ENCODE measurements at regions not wholly inside any gene's neighbourhood (a gene's known extent, or its start where the extent isn't known, plus 50 kb on each side); places are given as distances from the start of the nearest gene placed in this dataset.

GRCh38 chr1:229894532-229894931 lies 172.5 kb upstream of the GALNT2 start:
- DNase-seq (ENCODE audit: extremely low spot score) = peak; percentile 24
- intact Hi-C loops (cut with DNase I) = no loop called here
- Histone ChIP-seq H3K4me1 (peaks cover 0 to 6% (median 4%) of the 10 kb centered on the region in 4 donors), H3K36me3 (no peaks in the 10 kb centered on the region), H3K27ac (replicated peaks in 1 of 4) (no peak overlapping the region), H3K27me3 (no peaks in the 10 kb centered on the region), H3K4me3 (no peak overlapping the region), H3K9me3 (no peaks in the 10 kb centered on the region)
- TF ChIP-seq POLR2AphosphoS5 (IDR thresholded peaks at IDR 0.05) (no peak), POLR2A (IDR thresholded peaks at IDR 0.05; ENCODE audit: low read depth) (no peak), EP300 (IDR thresholded peaks at IDR 0.05) (no peak)
- TF ChIP-seq, protein P1, sequence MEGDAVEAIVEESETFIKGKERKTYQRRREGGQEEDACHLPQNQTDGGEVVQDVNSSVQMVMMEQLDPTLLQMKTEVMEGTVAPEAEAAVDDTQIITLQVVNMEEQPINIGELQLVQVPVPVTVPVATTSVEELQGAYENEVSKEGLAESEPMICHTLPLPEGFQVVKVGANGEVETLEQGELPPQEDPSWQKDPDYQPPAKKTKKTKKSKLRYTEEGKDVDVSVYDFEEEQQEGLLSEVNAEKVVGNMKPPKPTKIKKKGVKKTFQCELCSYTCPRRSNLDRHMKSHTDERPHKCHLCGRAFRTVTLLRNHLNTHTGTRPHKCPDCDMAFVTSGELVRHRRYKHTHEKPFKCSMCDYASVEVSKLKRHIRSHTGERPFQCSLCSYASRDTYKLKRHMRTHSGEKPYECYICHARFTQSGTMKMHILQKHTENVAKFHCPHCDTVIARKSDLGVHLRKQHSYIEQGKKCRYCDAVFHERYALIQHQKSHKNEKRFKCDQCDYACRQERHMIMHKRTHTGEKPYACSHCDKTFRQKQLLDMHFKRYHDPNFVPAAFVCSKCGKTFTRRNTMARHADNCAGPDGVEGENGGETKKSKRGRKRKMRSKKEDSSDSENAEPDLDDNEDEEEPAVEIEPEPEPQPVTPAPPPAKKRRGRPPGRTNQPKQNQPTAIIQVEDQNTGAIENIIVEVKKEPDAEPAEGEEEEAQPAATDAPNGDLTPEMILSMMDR (IDR thresholded peaks at IDR 0.05) = no peak

DNA sequence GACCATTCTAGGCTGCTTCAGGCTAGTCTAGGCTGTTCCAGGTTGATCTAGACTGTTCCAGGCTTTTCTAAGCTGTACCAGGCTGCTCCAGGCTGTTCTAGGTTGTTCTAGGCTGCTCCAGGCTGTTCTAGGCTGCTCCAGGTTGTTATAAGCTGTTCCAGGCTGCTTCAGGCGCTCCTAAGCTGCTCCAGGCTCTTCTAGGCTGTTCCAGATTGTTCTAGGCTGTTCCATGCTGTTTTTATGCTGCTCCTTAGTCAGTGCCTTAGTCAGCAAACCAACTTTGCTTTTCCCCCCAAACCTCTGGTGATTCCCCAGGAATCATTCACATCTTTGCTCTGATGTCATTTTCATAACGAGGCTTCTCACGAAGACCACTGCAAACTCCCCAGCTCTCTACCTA lies 171.4 kb upstream of the GALNT2 start:
- no peaks in the 10 kb centered on the region for H3K36me3 ChIP-seq
- WGBS = 70% methylated on average over 3 of the region's 3 CpGs
- no peak for TF ChIP-seq EP300 (IDR thresholded peaks at IDR 0.05)
- no peak for TF ChIP-seq POLR2AphosphoS5 (IDR thresholded peaks at IDR 0.05)
- TF ChIP-seq, protein P1 (IDR thresholded peaks at IDR 0.05) = no peak
- TF ChIP-seq POLR2A (IDR thresholded peaks at IDR 0.05; ENCODE audit: low read depth) = no peak
- no peak overlapping the region for H3K27ac ChIP-seq (replicated peaks in 1 of 4)
- H3K4me1 ChIP-seq = no peaks in the 10 kb centered on the region
- H3K27me3 ChIP-seq = no peaks in the 10 kb centered on the region
- H3K4me3 ChIP-seq = no peak overlapping the region
- intact Hi-C loops (cut with DNase I) = no loop called here
- H3K9me3 ChIP-seq = no peaks in the 10 kb centered on the region
- DNase-seq (ENCODE audit: extremely low spot score) = peak; percentile 78

DNA sequence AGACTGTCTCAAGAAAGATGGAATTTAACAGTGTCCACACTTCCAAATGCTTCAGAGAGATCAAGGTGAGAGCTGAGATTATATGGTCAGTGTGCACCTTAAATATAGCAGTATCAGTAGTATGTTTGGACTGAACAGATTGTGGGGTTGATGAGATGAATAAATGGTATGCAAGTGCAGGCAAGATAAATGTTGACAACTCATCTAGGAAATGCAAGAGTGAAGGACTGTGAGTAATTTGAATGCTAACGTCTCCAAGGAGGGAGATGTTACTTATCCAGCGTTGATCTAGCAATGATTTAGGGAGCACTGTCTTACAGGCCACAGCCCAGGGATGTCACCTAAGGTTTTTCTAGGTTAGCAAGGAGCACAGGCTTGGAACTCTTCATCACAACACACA lies 170.7 kb upstream of the GALNT2 start:
- intact Hi-C loops (cut with DNase I) = no loop called here
- WGBS = 69% methylated on average over 2 of the region's 2 CpGs
- Histone ChIP-seq H3K27me3 (no peaks in the 10 kb centered on the region), H3K36me3 (no peaks in the 10 kb centered on the region), H3K27ac (replicated peaks in 1 of 4) (no peak overlapping the region), H3K4me3 (no peak overlapping the region), H3K4me1 (no peaks in the 10 kb centered on the region), H3K9me3 (no peaks in the 10 kb centered on the region)
- DNase-seq (ENCODE audit: extremely low spot score) = peak; percentile 21
- TF ChIP-seq EP300 (IDR thresholded peaks at IDR 0.05) (no peak), POLR2A (IDR thresholded peaks at IDR 0.05; ENCODE audit: low read depth) (no peak), POLR2AphosphoS5 (IDR thresholded peaks at IDR 0.05) (no peak)
- TF ChIP-seq, protein P1 (IDR thresholded peaks at IDR 0.05) = no peak

GRCh38 chr1:229896861-229897260 lies 170.2 kb upstream of the GALNT2 start:
- no peaks in the 10 kb centered on the region for H3K27me3 ChIP-seq
- H3K27ac ChIP-seq (replicated peaks in 1 of 4) = no peak overlapping the region
- peak; percentile 42 for DNase-seq (ENCODE audit: extremely low spot score)
- intact Hi-C loops (cut with DNase I) = no loop called here
- no peak overlapping the region for H3K4me3 ChIP-seq
- peaks cover 0 to 3% (median 0%) of the 10 kb centered on the region in 4 donors for H3K9me3 ChIP-seq
- no peak for TF ChIP-seq POLR2AphosphoS5 (IDR thresholded peaks at IDR 0.05)
- TF ChIP-seq EP300 (IDR thresholded peaks at IDR 0.05) = no peak
- TF ChIP-seq POLR2A (IDR thresholded peaks at IDR 0.05; ENCODE audit: low read depth) = no peak
- TF ChIP-seq, protein P1 (IDR thresholded peaks at IDR 0.05) = no peak
- WGBS = 92% methylated on average over 5 of the region's 5 CpGs
- H3K4me1 ChIP-seq = no peaks in the 10 kb centered on the region
- H3K36me3 ChIP-seq = no peaks in the 10 kb centered on the region

GRCh38 chr1:229897501-229897900 lies 169.5 kb upstream of the GALNT2 start:
- Histone ChIP-seq H3K27me3 (no peaks in the 10 kb centered on the region), H3K9me3 (peaks cover 0 to 3% (median 0%) of the 10 kb centered on the region in 4 donors), H3K4me3 (no peak overlapping the region), H3K4me1 (no peaks in the 10 kb centered on the region), H3K36me3 (no peaks in the 10 kb centered on the region), H3K27ac (replicated peaks in 1 of 4) (no peak overlapping the region)
- TF ChIP-seq EP300 (IDR thresholded peaks at IDR 0.05) = no peak
- TF ChIP-seq POLR2AphosphoS5 (IDR thresholded peaks at IDR 0.05) = no peak
- no peak for TF ChIP-seq POLR2A (IDR thresholded peaks at IDR 0.05; ENCODE audit: low read depth)
- TF ChIP-seq, protein P1 (IDR thresholded peaks at IDR 0.05) = no peak
- intact Hi-C loops (cut with DNase I) = no loop called here
- DNase-seq (ENCODE audit: extremely low spot score) = peak; percentile 45
- whole genome bisulfite sequencing = 71% methylated on average over 8 of the region's 8 CpGs

Data from esophagus muscularis mucosa (tissue), 4 donors.